GM21381 (cell line): ENCODE measurements at regions not wholly inside any gene's neighbourhood (a gene's known extent, or its start where the extent isn't known, plus 50 kb on each side); places are given as distances from the start of the nearest gene placed in this dataset.

ENCODE experiments used
- ATAC-seq: cut with Tn5 transposase; IDR thresholded peaks from one replicate; pipeline ENCODE4 v1.9.1; 2021; ENCODE audit warnings: mild to moderate bottlenecking, moderate library complexity; ENCODE audit not compliant: unreplicated experiment

DNA sequence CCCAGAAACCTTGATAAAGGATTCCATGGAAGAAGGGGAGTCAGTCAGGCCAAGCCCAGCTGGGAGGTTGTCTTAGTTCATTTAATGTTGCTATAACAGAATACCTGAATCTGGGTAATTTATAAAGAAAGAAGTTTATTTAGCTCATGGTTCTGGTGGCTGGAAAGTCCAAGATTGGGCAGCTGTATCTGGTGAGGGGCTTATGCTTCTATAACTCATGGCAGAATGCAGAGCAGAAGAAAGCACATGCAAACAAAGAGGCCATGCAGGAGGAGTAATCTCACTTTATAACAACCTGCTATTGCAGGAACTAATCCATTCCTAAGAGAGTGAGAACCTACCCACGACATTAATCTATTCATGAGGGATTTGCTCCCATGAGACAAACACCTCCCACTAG lies 54.2 kb upstream of the ANKRD1 start:
- ATAC-seq, result no peak

- peak; percentile 72 for ATAC-seq
Measured at GRCh38 chr10:90977162-90977854, 56.4 kb upstream of the ANKRD1 start.

- ATAC-seq, result no peak
Measured at GRCh38 chr10:90977855-90978486, 57.1 kb upstream of the ANKRD1 start.

- ATAC-seq, result no peak
Measured at GRCh38 chr10:90982406-90983008, 61.6 kb upstream of the ANKRD1 start.

- no peak for ATAC-seq
Measured at GRCh38 chr10:90983914-90984549, 63.1 kb upstream of the ANKRD1 start.

GRCh38 chr10:90984898-90985297 lies 64.0 kb upstream of the ANKRD1 start:
- ATAC-seq, result no peak

- ATAC-seq, result no peak
Measured at GRCh38 chr10:90985321-90985933, 64.5 kb upstream of the ANKRD1 start.

- ATAC-seq, result no peak
Measured at GRCh38 chr10:90986136-90986760, 65.4 kb upstream of the ANKRD1 start.

DNA sequence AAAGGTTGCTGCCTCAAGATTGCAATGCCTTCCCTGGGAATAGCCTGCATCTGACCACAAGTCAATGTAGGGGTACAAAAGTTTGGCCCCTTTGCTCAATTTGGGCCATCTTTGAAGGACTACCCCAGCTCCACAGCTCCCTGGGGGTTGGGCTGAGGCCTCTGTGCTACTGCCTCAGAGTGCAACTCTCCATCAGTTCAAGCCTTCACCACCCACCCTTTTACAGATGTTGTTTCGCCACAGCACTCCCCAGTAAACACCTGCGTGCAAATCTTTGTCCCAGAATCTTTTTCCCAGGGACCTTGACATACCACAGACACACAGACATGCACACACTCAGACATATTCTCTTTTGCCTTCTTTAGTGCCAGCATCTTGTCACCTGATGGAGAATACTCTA lies 66.0 kb upstream of the ANKRD1 start:
- ATAC-seq, result no peak

DNA sequence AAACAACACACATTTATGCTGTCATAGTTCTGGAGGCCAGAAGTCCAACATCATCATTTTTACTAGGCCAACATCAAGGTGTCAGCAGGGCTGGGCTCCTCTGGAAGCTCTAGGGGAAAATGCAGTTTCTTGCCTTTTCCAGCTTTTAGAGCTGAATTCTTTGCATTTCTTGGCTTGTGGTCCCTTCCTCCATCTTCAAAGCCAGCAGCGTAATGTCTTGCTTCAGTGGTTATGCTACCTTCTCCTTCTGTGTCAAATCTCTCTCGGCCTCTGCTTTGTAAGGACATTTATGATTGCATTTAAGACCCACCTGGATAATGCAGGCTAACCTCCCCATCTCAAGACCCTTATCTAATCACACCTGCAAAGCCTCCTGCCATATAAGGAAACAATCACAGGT lies 66.5 kb upstream of the ANKRD1 start:
- ATAC-seq, result no peak

GRCh38 chr10:90988024-90988423 lies 67.1 kb upstream of the ANKRD1 start:
- ATAC-seq, result no peak

DNA sequence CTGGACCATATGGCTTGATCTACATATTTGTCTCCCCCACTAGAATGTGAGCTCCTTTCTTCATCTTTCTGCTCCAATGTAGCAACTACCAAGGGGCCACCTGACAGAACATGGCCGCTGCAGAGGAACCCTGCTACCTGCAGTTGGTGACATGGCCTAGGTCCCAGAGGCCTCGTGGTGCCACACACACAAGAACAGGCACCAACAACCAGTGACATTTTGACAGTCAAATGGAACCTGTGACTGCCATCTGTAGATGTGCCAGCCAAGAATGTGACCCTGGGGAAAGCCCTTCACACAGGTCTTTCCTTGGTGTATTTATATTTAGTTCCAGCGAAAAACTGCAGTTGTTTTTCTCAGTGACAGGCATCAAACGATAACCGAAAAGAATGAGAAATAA lies 67.9 kb upstream of the ANKRD1 start:
- no peak for ATAC-seq

DNA sequence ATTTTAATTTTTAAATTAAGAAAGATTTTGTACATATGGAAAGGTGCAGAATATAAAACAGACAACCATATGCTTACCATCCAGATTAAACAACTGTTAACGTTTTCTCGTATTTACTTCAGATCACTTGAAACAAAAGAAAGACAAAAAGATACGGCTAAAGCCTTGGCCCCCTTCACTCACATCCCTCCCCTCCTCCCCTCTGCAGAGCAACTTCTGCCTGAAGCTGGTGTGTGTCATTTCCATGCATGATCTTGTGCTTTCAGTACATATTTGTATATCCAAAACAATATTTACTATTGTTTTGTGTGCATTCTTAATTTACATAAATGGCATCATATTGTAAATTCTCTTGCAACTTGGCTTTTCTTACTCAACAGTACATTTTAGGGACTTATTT lies 68.5 kb upstream of the ANKRD1 start:
- ATAC-seq, result no peak

DNA sequence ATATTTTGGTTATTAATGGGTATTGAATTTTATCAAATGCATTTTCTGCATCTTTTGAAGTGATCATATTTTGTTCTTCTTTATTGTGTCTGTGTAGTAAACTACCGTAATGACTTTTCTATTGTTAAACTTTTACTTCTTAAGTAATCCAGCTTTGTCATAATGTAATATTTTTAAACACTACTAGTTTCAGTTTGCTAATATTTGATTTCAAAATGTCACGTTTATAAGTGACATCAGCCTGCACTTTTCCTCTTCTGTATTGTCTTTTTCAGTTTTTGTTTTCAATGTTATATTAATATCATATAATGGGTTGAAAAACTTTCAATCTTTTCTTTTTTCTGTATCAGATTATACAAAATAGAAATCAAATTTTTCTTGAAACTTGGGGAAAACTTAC lies 71.6 kb upstream of the ANKRD1 start:
- ATAC-seq, result no peak

DNA sequence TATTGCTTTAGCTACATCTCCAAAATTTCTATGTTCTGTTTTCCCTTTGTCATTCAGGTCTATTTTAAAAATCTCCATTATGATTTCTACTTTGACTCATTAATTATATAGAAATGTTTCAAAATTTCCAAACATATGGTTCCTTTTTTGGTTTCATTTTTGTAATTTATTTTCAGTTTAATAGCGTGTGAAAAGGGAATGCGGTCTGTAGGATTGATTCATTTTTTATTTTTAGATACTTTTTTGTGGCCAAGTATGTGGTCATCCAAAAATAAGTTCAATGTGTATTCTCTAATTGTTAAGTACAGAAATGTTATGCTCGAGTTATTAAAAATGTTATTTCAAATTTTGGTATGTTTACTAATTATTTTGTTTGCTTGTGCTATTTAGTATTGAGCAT lies 72.5 kb upstream of the ANKRD1 start:
- ATAC-seq, result no peak

- ATAC-seq, result no peak
Measured at GRCh38 chr10:90997670-90998069, 76.8 kb upstream of the ANKRD1 start.

DNA sequence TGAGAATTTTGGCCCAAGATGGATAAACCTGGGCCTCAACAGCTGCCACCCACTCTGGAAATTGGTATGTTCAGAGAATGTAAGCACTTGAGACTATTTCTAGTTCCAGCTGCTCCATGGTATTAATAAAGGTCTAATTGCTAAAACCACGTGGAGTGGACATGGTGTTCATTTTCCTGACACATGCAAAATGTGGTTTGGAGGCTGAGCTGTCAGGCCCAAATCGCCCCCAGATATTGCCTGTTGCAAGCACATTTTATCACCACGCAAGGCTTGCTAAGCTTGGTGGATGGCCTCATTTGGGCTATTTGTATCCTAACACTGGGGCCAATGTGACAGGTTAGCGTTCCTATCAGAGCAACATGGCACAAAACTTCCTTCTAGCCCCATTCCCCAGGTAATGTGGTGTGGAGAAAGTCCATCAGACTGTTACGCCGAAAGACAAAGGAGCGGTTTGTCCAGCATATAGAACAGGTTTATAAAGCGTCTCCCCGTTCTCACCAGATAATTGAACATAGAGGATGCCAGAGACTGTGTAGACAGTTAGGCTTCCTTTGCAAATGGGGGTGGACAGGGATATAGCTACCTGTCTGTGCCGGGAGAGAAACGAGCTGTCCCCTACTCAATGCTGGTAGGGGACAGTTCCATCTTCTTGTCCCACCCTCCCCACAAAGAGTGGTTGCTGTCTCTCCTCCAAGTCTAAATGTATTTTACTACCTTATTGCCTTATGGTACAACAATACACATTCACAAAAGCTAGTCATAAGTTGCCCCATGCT lies 78.0 kb upstream of the ANKRD1 start:
- peak; percentile 29 for ATAC-seq

GRCh38 chr10:90999512-91000172 lies 78.8 kb upstream of the ANKRD1 start:
- ATAC-seq, result peak; percentile 51

DNA sequence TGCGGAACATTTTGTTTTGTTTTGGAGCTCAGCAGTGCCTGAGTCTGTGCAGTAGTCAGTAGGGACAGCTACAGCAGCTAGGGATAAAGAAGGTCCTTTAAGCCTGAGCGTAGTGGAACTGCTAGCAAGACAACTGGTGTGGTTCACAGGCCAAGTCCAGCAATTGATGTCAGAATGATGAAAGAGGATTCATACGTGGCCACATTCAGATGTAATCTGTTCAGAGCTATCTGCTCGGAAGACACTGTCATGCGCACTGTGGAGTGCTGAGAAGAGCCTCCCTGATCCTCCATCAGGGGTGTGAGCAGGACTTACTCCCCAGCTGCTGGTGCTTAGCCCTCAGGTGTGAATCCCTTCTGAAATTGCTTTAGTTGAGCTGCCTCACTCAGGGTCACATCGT lies 79.6 kb upstream of the ANKRD1 start:
- ATAC-seq, result no peak

- ATAC-seq, result no peak
Measured at GRCh38 chr10:91000985-91001384, 80.1 kb upstream of the ANKRD1 start.
